ENCODE measurements at regions not wholly inside any gene's neighbourhood (a gene's known extent, or its start where the extent isn't known, plus 50 kb on each side); places are given as distances from the start of the nearest gene placed in this dataset.

DNA sequence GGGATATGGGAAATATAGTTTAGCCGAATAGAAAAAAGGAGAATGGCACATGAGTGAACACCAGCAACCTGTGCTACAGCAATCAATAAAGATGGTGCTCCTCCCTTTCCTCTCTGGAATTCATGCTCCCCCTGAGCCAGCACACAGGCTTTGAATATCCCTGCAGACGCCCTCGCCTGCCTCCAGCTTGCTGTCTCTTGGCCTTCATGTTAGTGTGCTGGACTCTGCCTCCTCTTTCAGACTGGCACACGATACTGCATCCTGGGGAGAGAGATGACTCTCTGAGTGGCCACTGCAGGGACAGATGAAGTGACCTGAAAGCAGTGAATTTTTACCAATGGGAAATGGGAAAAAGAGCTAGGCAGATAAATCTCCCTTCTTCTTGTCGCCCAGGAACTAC, 498.6 kb upstream of the SALL1 start:
- DNase-seq (ENCODE audit: low read depth): no peak
- TF ChIP-seq, protein P1, sequence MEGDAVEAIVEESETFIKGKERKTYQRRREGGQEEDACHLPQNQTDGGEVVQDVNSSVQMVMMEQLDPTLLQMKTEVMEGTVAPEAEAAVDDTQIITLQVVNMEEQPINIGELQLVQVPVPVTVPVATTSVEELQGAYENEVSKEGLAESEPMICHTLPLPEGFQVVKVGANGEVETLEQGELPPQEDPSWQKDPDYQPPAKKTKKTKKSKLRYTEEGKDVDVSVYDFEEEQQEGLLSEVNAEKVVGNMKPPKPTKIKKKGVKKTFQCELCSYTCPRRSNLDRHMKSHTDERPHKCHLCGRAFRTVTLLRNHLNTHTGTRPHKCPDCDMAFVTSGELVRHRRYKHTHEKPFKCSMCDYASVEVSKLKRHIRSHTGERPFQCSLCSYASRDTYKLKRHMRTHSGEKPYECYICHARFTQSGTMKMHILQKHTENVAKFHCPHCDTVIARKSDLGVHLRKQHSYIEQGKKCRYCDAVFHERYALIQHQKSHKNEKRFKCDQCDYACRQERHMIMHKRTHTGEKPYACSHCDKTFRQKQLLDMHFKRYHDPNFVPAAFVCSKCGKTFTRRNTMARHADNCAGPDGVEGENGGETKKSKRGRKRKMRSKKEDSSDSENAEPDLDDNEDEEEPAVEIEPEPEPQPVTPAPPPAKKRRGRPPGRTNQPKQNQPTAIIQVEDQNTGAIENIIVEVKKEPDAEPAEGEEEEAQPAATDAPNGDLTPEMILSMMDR (conservative IDR thresholded peaks at IDR 0.05; ENCODE audit: control insufficient read depth, insufficient read depth, low read depth, low read length): no peak

DNA sequence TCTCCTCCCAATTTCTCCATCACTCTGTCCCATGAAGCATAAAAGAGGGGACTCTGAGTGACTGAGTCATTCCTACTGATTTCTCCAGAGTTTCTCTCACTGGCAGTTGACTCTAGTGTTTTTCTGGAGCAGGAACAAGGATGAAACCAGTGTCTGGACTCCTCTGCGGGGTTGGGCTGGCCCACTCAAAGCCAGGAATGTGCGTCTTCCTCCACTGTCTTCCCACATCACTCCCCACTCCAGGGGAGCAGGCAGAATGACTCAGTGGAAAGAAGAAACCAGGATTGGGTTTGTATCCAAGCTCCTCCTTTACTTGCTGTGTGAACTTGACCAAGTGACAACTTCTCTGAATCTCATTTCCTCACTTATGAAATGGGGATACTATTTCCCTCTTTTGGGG, 497.5 kb upstream of the SALL1 start:
- peak; percentile 88 for DNase-seq (ENCODE audit: low read depth)
- H3K4me3 ChIP-seq (ENCODE audit: control insufficient read depth, low read depth, low read length): no peak overlapping the region
- TF ChIP-seq, protein P1 (conservative IDR thresholded peaks at IDR 0.05; ENCODE audit: control insufficient read depth, insufficient read depth, low read depth, low read length): no peak

More for the DNA sequence above, 498.6 kb upstream of the SALL1 start:
- H3K4me3 ChIP-seq (ENCODE audit: control insufficient read depth, low read depth, low read length): no peak overlapping the region

DNA sequence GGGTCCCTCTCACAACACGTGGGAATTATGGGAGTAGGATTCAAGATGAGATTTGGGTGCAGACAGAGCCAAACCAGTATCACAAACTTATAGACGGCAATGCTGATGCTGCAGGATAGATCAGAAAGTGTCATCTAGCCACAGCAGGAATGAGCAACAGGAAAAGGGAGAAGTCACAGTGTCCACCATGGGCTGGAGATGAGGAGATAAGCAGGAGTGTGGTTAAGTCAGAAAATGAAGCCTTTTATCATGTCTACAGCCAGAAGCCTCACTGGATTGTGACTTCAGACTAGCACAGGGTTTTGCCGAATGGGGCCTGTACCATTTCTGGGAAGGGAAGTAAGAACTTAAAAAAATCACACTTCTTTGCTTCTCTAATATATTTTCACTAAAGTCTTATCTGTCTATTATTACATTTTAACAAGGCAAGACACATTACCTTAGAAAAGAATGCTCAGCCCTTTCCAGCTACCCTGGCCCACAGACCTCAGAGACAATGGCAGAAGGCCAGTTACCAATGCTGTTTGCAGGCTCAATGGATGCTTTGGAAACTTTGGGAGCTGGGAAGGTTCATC, 490.2 kb upstream of the SALL1 start:
- no peak overlapping the region for H3K4me3 ChIP-seq (ENCODE audit: control insufficient read depth, low read depth, low read length)
- DNase-seq (ENCODE audit: low read depth): no peak
- TF ChIP-seq, protein P1 (conservative IDR thresholded peaks at IDR 0.05; ENCODE audit: control insufficient read depth, insufficient read depth, low read depth, low read length): no peak

DNA sequence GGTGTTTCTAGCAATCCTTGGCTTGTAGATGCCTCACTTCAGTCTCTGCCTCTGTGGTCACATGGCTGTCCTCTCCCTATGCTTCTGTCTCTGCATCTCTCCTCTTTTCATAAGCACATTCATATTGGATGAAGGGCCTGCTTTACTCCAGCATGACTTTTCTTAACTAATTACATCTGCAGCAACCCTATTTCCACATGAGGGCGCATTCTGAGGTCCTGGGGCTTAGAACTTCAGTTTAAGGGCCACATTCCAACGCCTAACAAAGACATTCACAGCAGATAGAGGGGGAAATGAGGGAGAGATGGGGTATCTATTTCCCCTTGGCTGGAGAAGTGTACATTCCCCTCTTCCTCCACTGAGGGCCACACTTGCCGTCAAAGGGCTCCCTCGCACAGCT, 489.1 kb upstream of the SALL1 start:
- no peak for DNase-seq (ENCODE audit: low read depth)
- TF ChIP-seq, protein P1 (conservative IDR thresholded peaks at IDR 0.05; ENCODE audit: control insufficient read depth, insufficient read depth, low read depth, low read length): no peak
- no peak overlapping the region for H3K4me3 ChIP-seq (ENCODE audit: control insufficient read depth, low read depth, low read length)

DNA sequence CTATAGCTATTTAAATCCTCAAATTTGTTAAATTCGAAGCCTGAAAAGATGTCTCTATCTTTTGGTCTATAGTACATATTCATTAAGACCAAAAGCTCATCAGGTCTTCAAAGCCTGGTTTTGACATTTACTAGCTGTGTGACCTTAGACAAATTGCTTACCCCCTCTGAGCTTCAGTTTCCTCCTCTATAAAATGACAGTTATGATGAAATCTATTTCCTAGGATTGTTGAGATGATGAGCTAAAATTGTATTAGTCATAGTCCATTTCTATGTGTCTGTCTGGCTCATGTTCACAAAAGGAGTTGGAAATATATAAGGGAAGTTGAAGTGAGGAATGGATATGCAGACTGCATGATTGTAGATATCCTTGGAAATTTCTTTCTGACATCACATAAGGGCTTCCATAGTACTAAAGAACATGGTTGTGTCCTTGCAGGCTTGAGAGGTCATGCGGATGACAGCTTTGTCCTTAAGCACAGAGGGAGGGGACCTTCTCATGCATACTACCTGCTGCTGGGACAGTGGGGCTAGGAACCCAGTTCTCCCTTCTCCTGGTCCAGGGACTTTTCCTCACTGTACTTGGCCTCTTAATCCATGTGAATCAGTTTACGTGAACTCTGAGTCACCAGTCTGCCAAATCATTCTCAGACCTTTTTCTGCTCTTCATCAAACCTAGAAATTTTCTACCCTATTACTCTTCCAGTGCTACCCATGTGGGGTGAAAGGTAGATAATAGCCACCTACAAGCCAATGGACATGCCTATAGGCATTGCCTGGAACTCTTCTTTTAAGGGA, 487.5 kb upstream of the SALL1 start:
- H3K4me3 ChIP-seq (ENCODE audit: control insufficient read depth, low read depth, low read length): no peak overlapping the region
- TF ChIP-seq, protein P1 (conservative IDR thresholded peaks at IDR 0.05; ENCODE audit: control insufficient read depth, insufficient read depth, low read depth, low read length): no peak
- DNase-seq (ENCODE audit: low read depth): peak; percentile 68

DNA sequence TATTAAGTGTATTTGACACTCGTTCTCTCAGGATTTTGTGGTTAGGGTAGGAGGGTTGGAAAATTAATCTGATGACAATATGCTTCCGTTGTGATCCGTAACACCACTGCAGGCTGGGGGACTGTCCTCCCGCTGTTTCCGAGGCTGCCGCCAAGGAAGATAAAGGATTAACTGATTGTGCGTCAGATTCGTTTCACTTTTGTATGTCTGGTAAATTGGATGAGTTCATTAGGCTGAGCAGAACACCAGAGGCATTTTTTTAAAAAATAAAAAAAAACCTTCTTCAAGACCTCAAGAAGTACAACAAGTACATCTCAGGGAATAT, 486.7 kb upstream of the SALL1 start:
- TF ChIP-seq, protein P1 (conservative IDR thresholded peaks at IDR 0.05; ENCODE audit: control insufficient read depth, insufficient read depth, low read depth, low read length): no peak
- peak; percentile 36 for DNase-seq (ENCODE audit: low read depth)
- H3K4me3 ChIP-seq (ENCODE audit: control insufficient read depth, low read depth, low read length): no peak overlapping the region
